Caco-2 (cell line): ENCODE measurements at regions not wholly inside any gene's neighbourhood (a gene's known extent, or its start where the extent isn't known, plus 50 kb on each side); places are given as distances from the start of the nearest gene placed in this dataset.
"Not testable (repeated sequence)": the region's sequence is repeated elsewhere in the genome, so short reads cannot be mapped to it uniquely, and the experiment has no call there.

Source experiments
- BruUV-seq: library from RNA; stranded (reverse); fragments of 400-500 nt; replicated peaks from 2 replicates; lab custom pipeline; 2021; lab: Mats Ljungman, UMichigan
- CTCF ChIA-PET: fragments of 300-600 bp; sonication (Branson Sonifier 250); formaldehyde crosslinking; loops from one replicate; lab custom pipeline; 2022; ENCODE audit warnings: antibody characterized with exemption; lab: Charles Lee
- POLR2A ChIA-PET: fragments of 300-600 bp; sonication (Branson Sonifier 250); formaldehyde crosslinking; loops from one replicate; lab custom pipeline; 2022; ENCODE audit warnings: antibody characterized with exemption; lab: Charles Lee
- DNase-seq, 2 experiments: peaks; one replicate each; pipeline versions ENCODE4 v3.0.0 to v3.0.0-alpha.2; 2020 to 2022
- H3K27me3 ChIP-seq: replicated peaks from 2 replicates; pipeline ENCODE4 v1.6.0; 2011; ENCODE audit warnings: low read length; ENCODE audit not compliant: control insufficient read depth, insufficient read depth
- H3K36me3 ChIP-seq: 2 replicates; pipeline ENCODE4 v1.5.1; 2011; ENCODE audit warnings: low read length; ENCODE audit not compliant: control insufficient read depth, insufficient read depth
- H3K4me1 ChIP-seq: fragments of 250-450 bp; sonication (Bioruptor Pico); 2 replicates; pipeline ENCODE4 v1.5.1; 2020; ENCODE audit warnings: mild to moderate bottlenecking
- H3K4me3 ChIP-seq: 2 replicates; pipeline ENCODE4 v1.5.1; 2011; ENCODE audit warnings: low read depth, mild to moderate bottlenecking, control low read depth, low read length
- H3K9me3 ChIP-seq: fragments of 250-450 bp; sonication (Bioruptor Pico); 2 replicates; pipeline ENCODE4 v1.5.1; 2020; ENCODE audit warnings: mild to moderate bottlenecking, moderate library complexity
- H3K27ac Mint-ChIP-seq: one replicate; pipeline ENCODE4 v1.8.0; 2022; ENCODE audit warnings: mixed read lengths; ENCODE audit not compliant: unreplicated experiment
- H3K27me3 Mint-ChIP-seq: one replicate; pipeline ENCODE4 v1.8.0; 2022; ENCODE audit warnings: mixed read lengths; ENCODE audit not compliant: insufficient read depth, unreplicated experiment
- H3K36me3 Mint-ChIP-seq: one replicate; pipeline ENCODE4 v1.8.0; 2022; ENCODE audit warnings: mild to moderate bottlenecking, mixed read lengths; ENCODE audit not compliant: insufficient read depth, unreplicated experiment
- H3K4me1 Mint-ChIP-seq: one replicate; pipeline ENCODE4 v1.8.0; 2022; ENCODE audit warnings: low read depth, mixed read lengths; ENCODE audit not compliant: unreplicated experiment
- H3K4me3 Mint-ChIP-seq: one replicate; pipeline ENCODE4 v1.8.0; 2022; ENCODE audit warnings: mild to moderate bottlenecking, moderate library complexity, mixed read lengths; ENCODE audit not compliant: unreplicated experiment
- H3K9me3 Mint-ChIP-seq: one replicate; pipeline ENCODE4 v1.8.0; 2022; ENCODE audit warnings: mixed read lengths; ENCODE audit not compliant: unreplicated experiment
- CTCF ChIP-seq, 2 experiments: fragments of 200-600 bp in 1 of 2; IDR thresholded peaks; 1 replicate in 1 of 2; 2 replicates in 1 of 2; pipeline versions ENCODE4 v1.5.1 to v1.8.0; 2011 to 2022; ENCODE audit warnings: antibody characterized with exemption in 1 of 2, control low read depth in 1 of 2, inconsistent platforms in 1 of 2, low read depth in 1 of 2, low read length in 1 of 2, mild to moderate bottlenecking in 1 of 2, moderate library complexity in 1 of 2; ENCODE audit not compliant: insufficient read depth in 1 of 2, severe bottlenecking in 1 of 2, unreplicated experiment in 1 of 2
- intact Hi-C: fragments of 100-400 bp; cut with micrococcal nuclease; formaldehyde crosslinking; loops from one replicate; pipeline ENCODE4 v1.10.0; 2022; ENCODE audit not compliant: unreplicated experiment

GRCh38 chr2:37722971-37723370 lies 51.5 kb upstream of the CDC42EP3 start:
- H3K36me3 Mint-ChIP-seq, CTCF ChIA-PET, H3K27me3 Mint-ChIP-seq, POLR2A ChIA-PET, H3K27ac Mint-ChIP-seq, DNase-seq, intact Hi-C loops, H3K4me1 Mint-ChIP-seq, BruUV-seq, H3K9me3 Mint-ChIP-seq, H3K4me1 ChIP-seq, H3K27me3 ChIP-seq, H3K4me3 ChIP-seq, H3K36me3 ChIP-seq, H3K4me3 Mint-ChIP-seq: not testable (repeated sequence)
- peaks cover 10% of the 10 kb centered on the region; the same call in 1 of the 2 replicates for H3K9me3 ChIP-seq

GRCh38 chr2:37730037-37730818 lies 58.8 kb upstream of the CDC42EP3 start:
- peaks cover 20% of the 10 kb centered on the region for H3K4me1 Mint-ChIP-seq
- no peak for DNase-seq
- Histone ChIP-seq H3K27me3 (no peaks in the 10 kb centered on the region), H3K36me3 (no peaks in the 10 kb centered on the region), H3K9me3 (no peaks in the 10 kb centered on the region), H3K4me1 (peaks cover 13% of the 10 kb centered on the region), H3K4me3 (no peak overlapping the region)
- no peak overlapping the region for H3K4me3 Mint-ChIP-seq
- ChIA-PET CTCF (no interaction called here), POLR2A (no interaction called here)
- no peak for TF ChIP-seq CTCF (IDR thresholded peaks at IDR 0.05; ENCODE audit: insufficient read depth in 1 of 2, low read depth in 1 of 2, low read length in 1 of 2, severe bottlenecking in 1 of 2, unreplicated experiment in 1 of 2)
- H3K9me3 Mint-ChIP-seq = peaks cover 8% of the 10 kb centered on the region
- no peaks in the 10 kb centered on the region for H3K27me3 Mint-ChIP-seq
- no TSS peak for BruUV-seq
- H3K27ac Mint-ChIP-seq = peak overlapping the region; percentile 30
- intact Hi-C loops = no loop called here
- no peaks in the 10 kb centered on the region for H3K36me3 Mint-ChIP-seq

GRCh38 chr2:37732412-37732811 lies 61.0 kb upstream of the CDC42EP3 start:
- peaks cover 18% of the 10 kb centered on the region for H3K4me1 ChIP-seq
- H3K4me1 Mint-ChIP-seq = peaks cover 30% of the 10 kb centered on the region
- H3K9me3 Mint-ChIP-seq, BruUV-seq, H3K27me3 ChIP-seq, H3K36me3 Mint-ChIP-seq, H3K9me3 ChIP-seq, DNase-seq, H3K27ac Mint-ChIP-seq, H3K4me3 ChIP-seq, CTCF ChIA-PET, intact Hi-C loops, H3K27me3 Mint-ChIP-seq, H3K36me3 ChIP-seq, POLR2A ChIA-PET, H3K4me3 Mint-ChIP-seq: not testable (repeated sequence)

GRCh38 chr2:37733251-37733650 lies 61.8 kb upstream of the CDC42EP3 start:
- no peaks in the 10 kb centered on the region for H3K27me3 ChIP-seq
- peaks cover 37% of the 10 kb centered on the region for H3K4me1 Mint-ChIP-seq
- no peaks in the 10 kb centered on the region for H3K27me3 Mint-ChIP-seq
- peaks cover 8% of the 10 kb centered on the region for H3K9me3 Mint-ChIP-seq
- no peak overlapping the region for H3K27ac Mint-ChIP-seq
- no peak overlapping the region for H3K4me3 ChIP-seq
- no TSS peak for BruUV-seq
- H3K4me1 ChIP-seq = peaks cover 27% of the 10 kb centered on the region
- CTCF ChIA-PET = no interaction called here
- POLR2A ChIA-PET = no interaction called here
- H3K36me3 Mint-ChIP-seq = peaks cover 3% of the 10 kb centered on the region
- intact Hi-C loops = no loop called here
- no peaks in the 10 kb centered on the region for H3K36me3 ChIP-seq
- no peaks in the 10 kb centered on the region for H3K9me3 ChIP-seq
- TF ChIP-seq CTCF (IDR thresholded peaks at IDR 0.05; ENCODE audit: insufficient read depth in 1 of 2, low read depth in 1 of 2, low read length in 1 of 2, severe bottlenecking in 1 of 2, unreplicated experiment in 1 of 2) = no peak
- no peak overlapping the region for H3K4me3 Mint-ChIP-seq
- DNase-seq = no peak

- peaks cover 44% of the 10 kb centered on the region for H3K4me1 Mint-ChIP-seq
- H3K4me3 ChIP-seq, BruUV-seq, H3K27me3 Mint-ChIP-seq, H3K27ac Mint-ChIP-seq, H3K36me3 Mint-ChIP-seq, H3K9me3 ChIP-seq, CTCF ChIA-PET, DNase-seq, H3K9me3 Mint-ChIP-seq, H3K36me3 ChIP-seq, POLR2A ChIA-PET, H3K4me3 Mint-ChIP-seq, H3K27me3 ChIP-seq, intact Hi-C loops: not testable (repeated sequence)
- peaks cover 29% of the 10 kb centered on the region for H3K4me1 ChIP-seq
These were observed 62.5 kb upstream of the CDC42EP3 start for GRCh38 chr2:37733955-37734354.
